CD1c-positive myeloid dendritic cell (primary cell): ENCODE measurements at regions not wholly inside any gene's neighbourhood (a gene's known extent, or its start where the extent isn't known, plus 50 kb on each side); places are given as distances from the start of the nearest gene placed in this dataset.

ENCODE experiments used
- DNase-seq: peaks from one replicate; pipeline ENCODE4 v3.0.0-alpha.2; 2016; ENCODE audit errors: extremely low spot score

- DNase-seq = peak; percentile 65
These were observed 639.2 kb upstream of the POT1 start for GRCh38 chr7:125568799-125569198.

- DNase-seq = no peak
These were observed 638.1 kb upstream of the POT1 start for GRCh38 chr7:125567686-125568085.

GRCh38 chr7:125563964-125564529, 634.4 kb upstream of the POT1 start:
- DNase-seq = no peak

GRCh38 chr7:125563557-125563956, 633.9 kb upstream of the POT1 start:
- no peak for DNase-seq

GRCh38 chr7:125561006-125561405, 631.4 kb upstream of the POT1 start:
- peak; percentile 7 for DNase-seq

- DNase-seq = no peak
These were observed 630.3 kb upstream of the POT1 start for GRCh38 chr7:125559921-125560320.

GRCh38 chr7:125555916-125556315, 626.3 kb upstream of the POT1 start:
- DNase-seq = no peak

- DNase-seq = no peak
These were observed 621.4 kb upstream of the POT1 start for GRCh38 chr7:125551008-125551407.

- no peak for DNase-seq
These were observed 617.9 kb upstream of the POT1 start for GRCh38 chr7:125547505-125547904.

GRCh38 chr7:125530553-125530952, 600.9 kb upstream of the POT1 start:
- DNase-seq = no peak

GRCh38 chr7:125529249-125529648, 599.6 kb upstream of the POT1 start:
- no peak for DNase-seq

GRCh38 chr7:125526958-125527357, 597.3 kb upstream of the POT1 start:
- DNase-seq = no peak

- no peak for DNase-seq
These were observed 596.5 kb upstream of the POT1 start for GRCh38 chr7:125526092-125526491.

GRCh38 chr7:125516194-125516593, 586.6 kb upstream of the POT1 start:
- DNase-seq = no peak

GRCh38 chr7:125512373-125512772, 582.7 kb upstream of the POT1 start:
- no peak for DNase-seq

GRCh38 chr7:125511310-125511709, 581.7 kb upstream of the POT1 start:
- no peak for DNase-seq

GRCh38 chr7:125506331-125506730, 576.7 kb upstream of the POT1 start:
- no peak for DNase-seq

GRCh38 chr7:125504848-125505247, 575.2 kb upstream of the POT1 start:
- DNase-seq = no peak

- no peak for DNase-seq
These were observed 566.4 kb upstream of the POT1 start for GRCh38 chr7:125495997-125496396.

- DNase-seq = no peak
These were observed 562.9 kb upstream of the POT1 start for GRCh38 chr7:125492521-125492920.

GRCh38 chr7:125491137-125491536, 561.5 kb upstream of the POT1 start:
- no peak for DNase-seq

GRCh38 chr7:125490167-125490566, 560.5 kb upstream of the POT1 start:
- DNase-seq = no peak

- DNase-seq = no peak
These were observed 555.6 kb upstream of the POT1 start for GRCh38 chr7:125485223-125485622.

- DNase-seq = no peak
These were observed 555.1 kb upstream of the POT1 start for GRCh38 chr7:125484755-125485154.
